MM.1S (cell line): ENCODE measurements at regions not wholly inside any gene's neighbourhood (a gene's known extent, or its start where the extent isn't known, plus 50 kb on each side); places are given as distances from the start of the nearest gene placed in this dataset.

Experiments
- CTCF ChIP-seq: fragments of 300-600 bp; sonication (generic); IDR thresholded peaks from 2 replicates; pipeline ENCODE4 v1.5.1; 2016; ENCODE audit warnings: antibody characterized with exemption, low read length, mixed read lengths
- EZH2phosphoT487 ChIP-seq: fragments of 300-600 bp; sonication (generic); IDR thresholded peaks from 2 replicates; pipeline ENCODE4 v1.6.1; 2018; ENCODE audit warnings: antibody characterized with exemption, low read length

GRCh38 chr6:99137314-99137713, 189.6 kb upstream of the FBXL4 start:
- TF ChIP-seq EZH2phosphoT487 = no peak
- TF ChIP-seq CTCF = no peak
